Thyroid gland (tissue), 4 donors: ENCODE measurements at regions not wholly inside any gene's neighbourhood (a gene's known extent, or its start where the extent isn't known, plus 50 kb on each side); places are given as distances from the start of the nearest gene placed in this dataset.

ENCODE experiments used
- DNase-seq, 2 donors: peaks; one replicate each; pipeline ENCODE4 v3.0.0-alpha.2; 2019
- H3K27ac ChIP-seq, 3 donors: fragments of 200-600 bp; sonication (generic); 1 replicate in 2 of 3; 2 replicates in 1 of 3; pipeline ENCODE4 v1.5.1; 2016 to 2019; ENCODE audit warnings: mild to moderate bottlenecking in 1 of 3, moderate library complexity in 1 of 3
- H3K27me3 ChIP-seq: fragments of 200-600 bp; sonication (generic); one replicate; pipeline ENCODE4 v1.5.1; 2019
- H3K36me3 ChIP-seq, 2 donors: fragments of 200-600 bp; sonication (generic); one replicate each; pipeline ENCODE4 v1.5.1; 2016 to 2019
- H3K4me1 ChIP-seq, 2 donors: fragments of 200-600 bp; sonication (generic); one replicate each; pipeline ENCODE4 v1.5.1; 2017 to 2019
- H3K4me3 ChIP-seq, 3 donors: fragments of 200-600 bp; sonication (generic); replicated peaks in 1 of 3; 1 replicate in 2 of 3; 2 replicates in 1 of 3; pipeline ENCODE4 v1.5.1; 2016; ENCODE audit warnings: mild to moderate bottlenecking in 1 of 3
- H3K9me3 ChIP-seq: fragments of 200-600 bp; sonication (generic); one replicate; pipeline ENCODE4 v1.5.1; 2017
- CTCF ChIP-seq, 6 experiments: fragments of 200-600 bp in 3 of 6; fragments of 450-650 bp in 3 of 6; sonication (generic) in 3 of 6; IDR thresholded peaks; one replicate each; pipeline ENCODE4 v1.5.1; 2016 to 2019; ENCODE audit warnings: antibody characterized with exemption in 6 of 6, mild to moderate bottlenecking in 2 of 6, inconsistent platforms in 1 of 6, moderate library complexity in 1 of 6
- POLR2A ChIP-seq, 2 donors: fragments of 450-650 bp; IDR thresholded peaks; one replicate each; pipeline ENCODE4 v1.6.1; 2017; ENCODE audit warnings: antibody characterized with exemption in 2 of 2, mild to moderate bottlenecking in 2 of 2, moderate library complexity in 1 of 2
- WGBS, 2 donors: methylation state at CpG; one replicate each; pipeline ENCODE4 v1.1.5; 2017; 5-methylcytosine and 5-hydroxymethylcytosine counted together
- intact Hi-C: fragments of 100-400 bp; cut with DNase I; formaldehyde crosslinking; loops from one replicate; pipeline ENCODE4 v1.15.1; 2023

DNA sequence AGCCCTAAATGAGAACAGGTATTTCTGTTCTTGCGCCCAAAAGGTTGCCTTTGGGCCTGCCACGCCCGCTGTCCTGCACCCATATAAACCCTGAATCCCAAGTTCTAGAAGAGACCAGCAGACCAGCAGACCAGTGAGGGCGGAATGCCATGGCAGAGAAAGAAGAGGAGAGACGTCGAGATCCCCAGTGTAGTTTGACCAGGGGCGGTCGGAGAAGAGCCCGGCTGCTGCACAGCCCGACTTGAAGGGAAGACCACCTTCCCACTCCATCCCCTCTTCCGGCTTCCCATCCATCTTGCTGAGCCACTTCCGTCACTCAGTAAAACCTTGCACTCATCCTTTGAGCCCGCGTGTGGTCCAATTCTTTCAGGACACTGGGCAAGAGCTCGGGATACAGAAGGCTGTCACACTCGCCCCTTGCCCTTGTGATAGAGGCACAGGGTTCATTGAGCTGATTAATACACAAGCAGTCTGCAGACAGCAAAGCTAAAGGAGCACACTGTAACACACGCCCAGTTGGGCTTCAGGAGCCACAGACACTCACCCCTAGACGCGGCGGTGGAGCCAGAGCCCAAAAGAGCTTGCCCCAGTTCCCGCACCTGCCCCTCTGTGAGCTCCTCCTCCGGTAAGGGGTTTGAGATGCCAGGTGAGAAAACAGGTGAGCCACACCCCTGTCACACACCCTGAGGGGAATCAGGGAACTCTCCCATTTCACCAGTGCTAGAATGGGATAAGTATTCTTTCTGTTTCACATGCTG, 230.8 kb downstream of the PCDH10 start:
- Histone ChIP-seq H3K9me3 (no peaks in the 10 kb centered on the region), H3K36me3 (no peaks in the 10 kb centered on the region), H3K27ac (no peak overlapping the region), H3K4me1 (no peaks in the 10 kb centered on the region), H3K27me3 (no peaks in the 10 kb centered on the region), H3K4me3 (no peak overlapping the region)
- TF ChIP-seq CTCF (IDR thresholded peaks at IDR 0.05) (no peak), POLR2A (IDR thresholded peaks at IDR 0.05) (no peak)
- DNase-seq, result no peak
- intact Hi-C loops, result no loop called here
- WGBS, 2 donors, result 87 to 94% methylated on average over 18 to 22 of the region's 22 CpGs

DNA sequence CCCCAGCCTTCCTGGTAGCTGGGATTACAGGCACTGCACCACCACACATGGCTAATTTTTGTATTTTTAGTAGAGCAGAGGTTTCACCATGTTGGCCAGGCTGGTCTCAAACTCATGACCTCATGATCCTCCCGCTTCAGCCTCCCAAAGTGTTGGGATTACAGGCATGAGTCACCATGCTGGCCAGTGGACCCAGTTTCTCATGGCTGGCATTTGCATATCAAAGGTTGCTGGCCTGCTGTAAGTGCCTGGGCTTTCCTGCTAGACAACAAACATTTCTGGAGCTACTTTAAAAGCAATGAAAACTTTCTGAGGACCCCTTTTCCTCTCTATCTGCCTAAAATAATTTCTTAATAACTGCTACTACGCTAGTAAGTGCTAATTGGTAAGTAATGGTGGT, 228.2 kb downstream of the PCDH10 start:
- DNase-seq, result no peak
- Histone ChIP-seq H3K27me3 (no peaks in the 10 kb centered on the region), H3K9me3 (no peaks in the 10 kb centered on the region), H3K36me3 (no peaks in the 10 kb centered on the region), H3K4me1 (no peaks in the 10 kb centered on the region), H3K4me3 (no peak overlapping the region), H3K27ac (no peak overlapping the region)
- intact Hi-C loops, result no loop called here
- TF ChIP-seq POLR2A (IDR thresholded peaks at IDR 0.05) (no peak), CTCF (IDR thresholded peaks at IDR 0.05) (no peak)
- 86 to 89% methylated on average over 2 of the region's 2 CpGs for WGBS, 2 donors

GRCh38 chr4:133372699-133373098, 223.6 kb downstream of the PCDH10 start:
- H3K4me3 ChIP-seq, result no peak overlapping the region

GRCh38 chr4:133355633-133356032, 206.5 kb downstream of the PCDH10 start:
- no peaks in the 10 kb centered on the region for H3K4me1 ChIP-seq
- intact Hi-C loops, result no loop called here
- H3K36me3 ChIP-seq, result no peaks in the 10 kb centered on the region
- no peaks in the 10 kb centered on the region for H3K27me3 ChIP-seq
- H3K27ac ChIP-seq, result no peak overlapping the region
- no peaks in the 10 kb centered on the region for H3K9me3 ChIP-seq
- TF ChIP-seq CTCF (IDR thresholded peaks at IDR 0.05) (no peak), POLR2A (IDR thresholded peaks at IDR 0.05) (no peak)
- H3K4me3 ChIP-seq, result no peak overlapping the region
- WGBS, 2 donors, result 72 to 78% methylated on average over 3 of the region's 3 CpGs
- no peak for DNase-seq

More at GRCh38 chr4:133372699-133373098, 223.6 kb downstream of the PCDH10 start:
- intact Hi-C loops, result no loop called here
- no peak overlapping the region for H3K27ac ChIP-seq
- no peak for DNase-seq
- no peaks in the 10 kb centered on the region for H3K36me3 ChIP-seq
- no peaks in the 10 kb centered on the region for H3K4me1 ChIP-seq
- no peaks in the 10 kb centered on the region for H3K9me3 ChIP-seq
- no peak for TF ChIP-seq POLR2A (IDR thresholded peaks at IDR 0.05)
- TF ChIP-seq CTCF (IDR thresholded peaks at IDR 0.05), result no peak
- WGBS, 2 donors, result 88 to 90% methylated on average over 2 of the region's 2 CpGs
- H3K27me3 ChIP-seq, result no peaks in the 10 kb centered on the region

DNA sequence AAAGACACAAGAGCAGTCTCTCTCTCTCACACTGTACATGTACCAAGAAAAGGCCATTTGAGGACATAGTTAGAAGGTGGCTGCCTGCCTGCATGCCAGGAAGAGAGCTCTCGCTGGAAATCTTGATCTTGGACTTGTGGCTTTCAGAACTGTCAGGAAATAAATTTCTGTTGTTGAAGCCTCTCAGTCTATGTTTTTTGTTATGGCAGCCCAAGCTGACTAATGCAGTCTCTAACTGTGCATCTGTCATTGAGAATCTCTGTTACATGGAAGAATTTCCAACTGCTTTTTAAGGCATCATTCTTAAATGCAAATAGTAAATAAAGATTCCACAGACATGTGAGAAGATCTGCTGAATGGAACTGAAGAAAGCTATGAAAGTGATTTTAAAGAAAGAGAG, 198.3 kb downstream of the PCDH10 start:
- H3K4me1 ChIP-seq, result no peaks in the 10 kb centered on the region
- TF ChIP-seq POLR2A (IDR thresholded peaks at IDR 0.05), result no peak
- no peak for TF ChIP-seq CTCF (IDR thresholded peaks at IDR 0.05)
- DNase-seq, result no peak
- H3K27me3 ChIP-seq, result no peaks in the 10 kb centered on the region
- WGBS, 2 donors, result 63 to 73% methylated on average over 1 of the region's 1 CpG
- H3K4me3 ChIP-seq, result no peak overlapping the region
- intact Hi-C loops, result no loop called here
- H3K27ac ChIP-seq, result no peak overlapping the region
- no peaks in the 10 kb centered on the region for H3K9me3 ChIP-seq
- H3K36me3 ChIP-seq, result no peaks in the 10 kb centered on the region
